ENCODE measurements at regions not wholly inside any gene's neighbourhood (a gene's known extent, or its start where the extent isn't known, plus 50 kb on each side); places are given as distances from the start of the nearest gene placed in this dataset.

DNA sequence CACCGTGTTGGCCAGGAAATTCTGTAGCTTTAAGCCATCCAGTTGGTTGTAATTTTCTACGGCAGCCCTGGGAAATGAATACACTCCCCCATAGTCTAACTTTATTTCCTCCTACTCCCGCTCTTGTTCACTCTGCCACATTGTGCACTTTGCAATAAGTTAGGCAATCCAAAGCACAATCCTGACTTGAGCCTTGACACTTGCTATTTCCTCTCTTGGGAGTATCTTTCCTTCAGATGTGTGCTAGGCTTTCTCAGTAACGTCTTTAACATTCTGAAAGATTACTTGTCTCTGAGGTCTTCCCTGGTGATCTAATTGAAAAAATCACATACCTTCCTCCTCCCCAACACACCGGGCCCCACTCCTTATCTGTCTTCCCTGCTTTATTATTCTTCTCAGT lies 65.9 kb upstream of the RAB27B start:
- H3K9ac ChIP-seq (ENCODE audit: low read length) = no peak overlapping the region
- no peak overlapping the region for H3K4me3 ChIP-seq (ENCODE audit: low read depth, low read length, poor library complexity, severe bottlenecking)
- no peaks in the 10 kb centered on the region for H3K9me2 ChIP-seq (ENCODE audit: low read depth, low read length)
- H4K20me1 ChIP-seq (ENCODE audit: insufficient read depth, low read length) = no peaks in the 10 kb centered on the region
- no peaks in the 10 kb centered on the region for H3K9me3 ChIP-seq (ENCODE audit: low read length)
- H3K36me3 ChIP-seq (ENCODE audit: insufficient read depth, low read length) = no peaks in the 10 kb centered on the region
- TF ChIP-seq EZH2 (IDR thresholded peaks at IDR 0.05; ENCODE audit: borderline replicate concordance, low read length) (no peak), CTCF (IDR thresholded peaks at IDR 0.05; ENCODE audit: low read length) (no peak)
- no peak overlapping the region for H3K4me2 ChIP-seq (ENCODE audit: low read length)
- H3F3A ChIP-seq (ENCODE audit: insufficient read depth, low read length) = no peaks in the 10 kb centered on the region
- H2AFZ ChIP-seq (ENCODE audit: low read length) = no peak overlapping the region
- H3K79me2 ChIP-seq (ENCODE audit: insufficient read depth, low read length) = no peaks in the 10 kb centered on the region
- H3K27me3 ChIP-seq (ENCODE audit: insufficient read depth, low read length) = no peaks in the 10 kb centered on the region
- H3K27ac ChIP-seq (ENCODE audit: low read depth, low read length, poor library complexity, severe bottlenecking) = no peak overlapping the region
- H3K4me1 ChIP-seq (ENCODE audit: insufficient read depth, low read length, severe bottlenecking) = no peaks in the 10 kb centered on the region

- no peak overlapping the region for H3K4me3 ChIP-seq (ENCODE audit: low read depth, low read length, poor library complexity, severe bottlenecking)
- H3K9ac ChIP-seq (ENCODE audit: low read length) = no peak overlapping the region
Measured at GRCh38 chr18:54764786-54765185, 63.5 kb upstream of the RAB27B start.

DNA sequence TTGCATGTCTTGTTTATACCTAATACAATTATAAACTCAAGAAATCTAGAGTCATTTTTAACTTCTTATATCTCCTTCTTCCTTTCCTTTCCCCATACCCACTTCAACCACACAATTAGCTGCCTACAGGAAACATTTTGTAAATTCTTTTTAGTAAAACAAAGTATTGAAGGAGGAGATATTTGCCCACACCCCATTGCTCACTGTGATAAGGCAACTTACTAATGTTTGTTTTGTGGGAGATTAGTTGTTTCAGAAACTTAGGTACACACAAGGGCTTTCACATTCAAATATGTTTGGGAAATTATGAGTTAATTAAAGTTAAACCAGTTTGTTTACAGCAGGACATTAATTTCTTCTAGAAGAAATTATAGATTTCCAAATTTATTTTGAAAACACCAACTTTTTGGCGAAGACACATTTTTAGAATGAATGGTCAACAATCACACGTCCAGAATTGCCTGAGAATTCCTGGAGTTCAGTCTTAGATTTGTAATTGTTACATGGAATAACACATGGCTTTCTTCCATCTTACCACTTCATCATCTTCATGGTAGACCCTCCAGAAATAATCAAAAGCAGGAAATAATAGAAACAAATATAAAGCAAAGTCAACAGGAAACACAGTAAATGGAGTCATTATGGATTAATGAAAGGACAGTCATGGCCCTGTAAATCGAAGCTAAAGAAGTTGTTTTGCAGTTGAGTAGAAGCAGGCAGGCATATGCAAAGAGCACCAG lies 62.5 kb upstream of the RAB27B start:
- TF ChIP-seq EZH2 (IDR thresholded peaks at IDR 0.05; ENCODE audit: borderline replicate concordance, low read length) (no peak), CTCF (IDR thresholded peaks at IDR 0.05; ENCODE audit: low read length) (no peak)

More at GRCh38 chr18:54764786-54765185, 63.5 kb upstream of the RAB27B start:
- H2AFZ ChIP-seq (ENCODE audit: low read length) = no peak overlapping the region
- H3K9me3 ChIP-seq (ENCODE audit: low read length) = no peaks in the 10 kb centered on the region
- no peaks in the 10 kb centered on the region for H3F3A ChIP-seq (ENCODE audit: insufficient read depth, low read length)
- TF ChIP-seq CTCF (IDR thresholded peaks at IDR 0.05; ENCODE audit: low read length) (no peak), EZH2 (IDR thresholded peaks at IDR 0.05; ENCODE audit: borderline replicate concordance, low read length) (no peak)
- H3K9me2 ChIP-seq (ENCODE audit: low read depth, low read length) = no peaks in the 10 kb centered on the region
- no peaks in the 10 kb centered on the region for H3K27me3 ChIP-seq (ENCODE audit: insufficient read depth, low read length)
- no peak overlapping the region for H3K27ac ChIP-seq (ENCODE audit: low read depth, low read length, poor library complexity, severe bottlenecking)
- H3K4me1 ChIP-seq (ENCODE audit: insufficient read depth, low read length, severe bottlenecking) = no peaks in the 10 kb centered on the region
- no peak overlapping the region for H3K4me2 ChIP-seq (ENCODE audit: low read length)
- H3K79me2 ChIP-seq (ENCODE audit: insufficient read depth, low read length) = no peaks in the 10 kb centered on the region
- no peaks in the 10 kb centered on the region for H4K20me1 ChIP-seq (ENCODE audit: insufficient read depth, low read length)
- H3K36me3 ChIP-seq (ENCODE audit: insufficient read depth, low read length) = no peaks in the 10 kb centered on the region

More for the DNA sequence above, 62.5 kb upstream of the RAB27B start:
- Histone ChIP-seq H3F3A (ENCODE audit: insufficient read depth, low read length) (no peaks in the 10 kb centered on the region), H3K36me3 (ENCODE audit: insufficient read depth, low read length) (no peaks in the 10 kb centered on the region), H3K4me2 (ENCODE audit: low read length) (no peak overlapping the region), H3K27ac (ENCODE audit: low read depth, low read length, poor library complexity, severe bottlenecking) (no peak overlapping the region), H2AFZ (ENCODE audit: low read length) (no peak overlapping the region), H3K9ac (ENCODE audit: low read length) (no peak overlapping the region), H4K20me1 (ENCODE audit: insufficient read depth, low read length) (no peaks in the 10 kb centered on the region), H3K4me1 (ENCODE audit: insufficient read depth, low read length, severe bottlenecking) (no peaks in the 10 kb centered on the region), H3K9me2 (ENCODE audit: low read depth, low read length) (no peaks in the 10 kb centered on the region), H3K9me3 (ENCODE audit: low read length) (no peaks in the 10 kb centered on the region), H3K79me2 (ENCODE audit: insufficient read depth, low read length) (no peaks in the 10 kb centered on the region), H3K27me3 (ENCODE audit: insufficient read depth, low read length) (no peaks in the 10 kb centered on the region), H3K4me3 (ENCODE audit: low read depth, low read length, poor library complexity, severe bottlenecking) (no peak overlapping the region)
